HL-60/S4 treated with retinoic acid at 250 ng/mL for 4 days and 3 days (cell line): ENCODE measurements at regions not wholly inside any gene's neighbourhood (a gene's known extent, or its start where the extent isn't known, plus 50 kb on each side); places are given as distances from the start of the nearest gene placed in this dataset.

ENCODE experiments used
- in situ Hi-C: fragments of 300-500 bp; cut with MboI; formaldehyde crosslinking; loops from 2 replicates; pipeline ENCODE4 v1.7.0; 2022; ENCODE audit warnings: low sequenced_read_pairs

DNA sequence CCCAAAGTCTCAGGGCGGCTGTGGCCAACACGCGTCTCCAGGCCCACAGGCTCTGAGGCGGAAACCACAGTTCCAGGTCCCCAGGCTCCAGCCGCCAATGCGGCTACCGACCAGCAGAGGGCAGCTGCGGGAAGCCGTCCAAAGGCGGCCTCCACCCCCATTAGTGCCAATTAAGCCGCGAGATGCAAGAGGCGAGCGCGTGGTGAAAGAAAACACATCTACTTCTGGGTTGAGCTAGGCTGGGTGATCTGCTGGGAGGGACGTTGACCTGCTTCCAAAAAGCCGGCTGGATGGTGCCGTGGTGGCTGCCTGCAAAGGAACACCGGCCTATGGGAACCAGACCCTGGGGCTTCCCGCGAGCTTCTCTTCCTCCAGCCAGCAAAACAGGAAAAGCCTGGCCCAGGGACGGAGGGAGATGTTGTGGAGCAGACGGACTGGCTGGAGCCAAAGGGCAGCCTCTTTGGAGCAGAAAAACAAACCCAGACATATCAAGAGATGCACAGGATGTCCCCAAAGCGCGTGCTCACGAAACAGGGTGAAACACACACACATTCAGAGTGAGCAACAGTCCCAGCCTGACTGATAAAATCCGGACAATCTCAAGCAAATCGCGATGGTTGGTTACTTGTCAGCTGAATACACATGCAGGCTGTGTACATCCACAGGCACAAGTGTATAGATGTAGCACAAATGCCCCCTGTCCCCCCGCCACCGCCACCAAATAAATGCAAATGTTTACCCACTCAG, 187.1 kb upstream of the BRINP1 start:
- in situ Hi-C loops = loop anchor here (25.0 kb wide), 1 partner anchor 906 kb away; no protein-coding TSS in a partner anchor

DNA sequence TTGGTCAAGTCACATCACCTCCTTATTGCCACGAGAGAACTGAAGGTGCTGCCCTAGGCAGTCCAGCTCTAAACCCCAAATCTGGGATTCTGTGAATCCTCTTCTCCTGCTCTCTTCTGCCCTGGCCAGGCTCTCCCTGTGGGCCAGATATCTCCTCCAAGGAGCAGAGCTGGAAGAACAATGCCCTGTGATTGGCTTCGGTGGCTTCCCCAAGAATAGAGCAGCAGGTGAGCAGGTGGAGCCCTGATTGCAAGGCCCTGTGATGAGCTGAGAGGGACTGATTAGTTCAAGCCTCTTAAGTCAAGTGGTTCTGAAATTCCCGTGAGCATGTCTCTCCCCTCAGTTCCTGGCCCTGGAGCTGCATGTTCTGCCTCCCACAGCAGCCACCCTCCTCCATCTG, 175.3 kb upstream of the BRINP1 start:
- in situ Hi-C loops = no loop called here

DNA sequence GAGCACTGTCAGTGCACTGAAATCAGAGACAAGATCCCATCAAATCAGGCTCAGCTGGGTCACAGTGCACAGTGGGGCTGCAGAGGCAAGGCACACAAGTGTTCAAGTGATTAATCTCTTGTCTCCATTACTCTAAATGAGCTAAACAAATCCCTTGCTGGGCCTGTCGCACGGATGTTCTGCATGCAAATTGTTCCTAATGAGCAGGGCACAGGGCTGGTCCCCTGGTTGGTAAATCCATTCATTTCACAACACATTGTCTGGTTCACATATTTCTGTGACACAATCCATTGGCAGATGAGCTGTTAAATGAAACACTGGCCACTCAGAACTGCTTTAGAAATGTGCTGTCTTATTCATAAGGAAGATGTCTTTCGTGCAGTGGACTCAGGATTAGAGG, 167.9 kb upstream of the BRINP1 start:
- in situ Hi-C loops = no loop called here

DNA sequence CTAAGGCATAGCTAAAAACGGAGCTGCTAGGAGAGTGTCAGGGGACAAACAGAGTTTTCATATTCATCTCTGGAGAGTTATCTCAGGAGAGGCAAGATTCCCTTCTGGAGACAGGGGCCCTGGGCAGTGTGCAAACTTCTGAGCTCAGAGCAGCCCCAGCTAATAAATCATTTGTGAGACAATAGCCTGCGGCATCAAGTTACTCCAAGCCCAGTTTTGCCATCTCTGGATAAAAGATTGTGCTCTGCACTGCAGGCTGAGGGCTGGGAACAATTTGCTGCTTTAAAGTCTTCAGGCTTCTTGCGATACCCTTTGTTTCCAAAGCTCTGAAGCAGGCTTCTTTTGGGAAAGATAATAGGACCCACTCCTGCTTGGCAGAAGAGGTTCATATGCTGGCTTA, 164.3 kb upstream of the BRINP1 start:
- in situ Hi-C loops = no loop called here

DNA sequence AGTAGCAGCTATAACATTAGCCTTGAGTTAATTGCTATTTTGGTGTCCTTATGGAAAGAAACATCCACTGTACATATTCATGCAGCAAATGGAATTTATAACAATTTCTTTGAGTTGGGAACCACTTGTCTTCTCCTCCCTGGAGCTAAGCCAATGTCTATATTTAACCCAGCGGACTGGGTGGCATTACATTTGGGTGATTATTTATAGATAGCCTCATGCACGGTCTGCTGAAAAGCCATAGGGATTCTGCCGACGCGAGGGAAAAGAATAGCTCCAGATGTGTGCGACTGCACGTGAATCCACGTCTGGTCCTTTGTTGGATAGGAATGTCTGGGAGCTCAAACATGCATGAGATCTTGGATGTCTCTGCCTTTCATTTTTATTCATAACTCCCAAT, 157.5 kb upstream of the BRINP1 start:
- in situ Hi-C loops = no loop called here

DNA sequence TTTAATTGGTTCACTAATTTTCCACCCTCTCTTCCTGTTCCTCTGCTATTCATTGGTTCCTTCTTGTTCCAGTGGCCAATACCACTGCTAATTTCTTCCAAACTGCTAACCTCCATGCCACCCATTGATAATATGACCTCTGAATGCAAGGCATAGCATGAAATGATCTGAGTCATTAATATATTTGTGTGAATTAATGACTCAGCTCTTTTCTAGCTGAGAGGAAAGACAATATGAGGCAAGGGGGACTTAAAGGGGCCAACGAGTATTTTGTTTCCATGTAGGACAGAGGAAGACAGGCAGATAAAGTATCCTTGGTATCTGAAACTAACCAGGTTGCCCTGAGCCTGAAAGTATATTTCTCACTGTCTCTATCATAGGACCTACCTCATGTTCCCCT, 154.3 kb upstream of the BRINP1 start:
- in situ Hi-C loops = no loop called here

DNA sequence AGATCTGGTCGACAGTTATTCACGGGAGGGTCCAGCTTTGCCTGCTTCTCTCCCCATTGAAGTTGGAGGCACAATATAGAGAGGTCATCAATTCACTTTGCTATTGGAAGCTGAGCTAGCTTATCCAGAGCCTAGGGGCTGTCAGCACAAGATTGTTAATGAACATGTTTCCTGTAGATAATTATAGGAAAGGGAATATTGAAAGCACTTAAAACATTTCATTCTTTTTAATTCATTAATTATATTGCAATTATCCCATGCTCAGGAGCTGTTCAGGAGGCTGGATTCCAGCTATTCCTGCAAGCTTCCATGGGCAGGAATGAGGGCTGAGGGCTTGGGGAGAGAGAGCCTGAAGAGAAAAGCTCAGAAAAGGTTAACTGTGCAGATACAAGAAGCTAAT, 153.1 kb upstream of the BRINP1 start:
- in situ Hi-C loops = no loop called here

DNA sequence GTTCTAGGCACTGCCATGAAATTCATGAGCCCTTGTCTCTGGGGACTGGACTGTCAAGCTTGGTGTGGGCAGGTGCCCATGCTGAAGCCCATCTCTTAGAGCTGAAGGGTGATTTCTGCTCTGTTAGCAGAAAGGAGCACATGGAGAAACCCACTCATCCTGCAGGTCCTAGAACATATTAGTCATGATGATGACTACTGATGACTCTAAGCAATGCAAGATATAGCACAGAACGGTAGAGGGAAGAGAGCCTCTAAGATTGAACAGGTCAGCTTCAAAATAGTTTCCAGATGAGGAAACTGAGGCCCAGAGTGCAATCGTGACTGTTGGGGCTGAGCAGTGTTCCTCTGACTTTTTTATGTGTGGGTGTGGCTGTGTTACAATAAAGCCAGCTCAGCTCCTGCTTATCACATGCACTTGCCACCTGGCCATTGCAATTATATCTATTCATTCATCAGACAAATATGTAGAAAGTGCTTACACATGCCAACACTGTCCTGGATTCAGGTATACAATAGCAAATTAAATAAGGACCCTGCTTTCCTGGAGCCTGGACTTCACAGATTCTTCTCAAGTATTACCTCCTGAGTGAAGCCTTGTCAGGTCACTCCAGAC, 140.2 kb upstream of the BRINP1 start:
- in situ Hi-C loops = no loop called here

DNA sequence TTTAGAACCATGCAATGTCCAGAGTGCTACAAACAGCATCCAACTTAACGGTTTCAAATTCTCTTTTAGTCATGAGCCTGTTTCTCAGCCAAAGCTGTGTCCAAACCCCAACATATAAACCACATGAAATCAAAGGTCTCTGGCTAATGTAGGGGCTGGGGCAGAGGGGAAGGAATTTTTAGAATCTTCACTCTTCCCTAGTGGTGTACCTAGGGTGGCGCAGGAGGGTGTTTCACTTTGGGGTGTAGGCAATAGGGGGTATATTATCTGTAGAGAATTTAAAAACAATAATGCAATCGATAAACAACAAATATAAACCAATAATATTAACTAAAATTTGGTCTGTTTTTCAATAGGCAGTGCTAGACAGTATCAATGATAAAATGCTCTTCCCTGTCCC, 132.1 kb upstream of the BRINP1 start:
- in situ Hi-C loops = no loop called here

DNA sequence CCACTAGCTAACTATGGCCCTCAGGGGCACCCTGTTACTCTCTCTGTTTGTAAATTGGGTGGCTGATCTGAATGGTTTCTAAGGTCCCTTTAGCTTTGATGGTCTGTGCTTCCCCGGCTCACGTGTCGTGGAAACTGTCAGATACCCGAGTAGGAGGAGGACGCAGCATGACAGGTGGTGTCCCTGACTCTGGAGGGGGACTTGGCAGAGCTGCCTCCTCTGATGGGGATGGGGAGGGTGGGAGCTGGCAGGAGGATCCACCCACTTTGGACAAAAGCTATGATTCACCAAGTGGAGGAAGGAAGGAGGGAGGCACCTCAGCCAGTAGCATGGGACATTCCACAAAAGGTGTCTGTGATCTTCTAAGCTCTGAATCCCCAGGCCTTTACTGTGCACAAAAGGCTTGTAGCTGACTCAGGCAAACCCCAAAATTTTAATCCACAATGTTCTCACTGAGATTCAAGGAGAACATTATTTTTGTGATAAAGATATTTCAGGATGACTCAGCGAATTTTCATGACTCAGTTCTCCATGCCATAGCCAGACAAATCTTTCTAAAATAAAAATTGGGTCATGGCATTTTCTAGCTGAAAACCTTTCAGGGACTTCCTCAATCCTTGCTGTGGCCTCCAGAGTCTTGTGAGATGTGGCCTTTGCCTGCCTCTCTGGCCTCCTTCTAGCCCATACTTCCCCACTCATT, 131.0 kb upstream of the BRINP1 start:
- in situ Hi-C loops = no loop called here

DNA sequence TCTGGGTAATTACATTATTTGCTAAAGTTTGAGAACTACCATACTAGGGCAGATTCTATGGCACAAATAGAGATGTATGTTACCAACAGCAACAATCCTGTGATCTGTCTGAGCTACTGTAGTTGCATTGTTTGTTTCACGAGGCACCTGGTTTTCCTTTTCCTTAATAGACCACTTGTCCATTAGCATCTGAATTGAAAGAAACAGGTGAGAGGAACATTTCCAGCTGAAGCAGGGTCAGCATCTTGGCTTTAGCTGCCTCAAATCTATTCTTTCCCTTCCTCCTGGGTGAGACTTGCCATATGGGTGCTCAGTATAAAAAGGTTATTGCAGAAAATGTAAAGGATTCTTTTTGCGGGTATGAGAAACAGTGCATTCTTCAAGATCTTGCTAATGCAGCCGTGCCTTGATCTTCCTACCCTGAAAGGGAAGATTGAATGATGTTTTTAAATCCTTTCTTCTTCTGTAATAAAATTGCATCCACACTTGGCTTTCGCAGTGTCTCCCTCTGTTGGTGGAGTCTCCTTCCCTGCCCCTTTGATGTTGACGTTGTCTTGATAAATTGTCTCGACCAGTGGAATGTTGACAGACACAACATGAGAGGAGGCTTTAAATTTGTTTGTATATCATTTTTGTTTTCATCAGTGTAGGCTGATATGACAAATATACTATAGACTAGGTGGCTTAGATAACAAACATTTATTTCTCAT, 118.0 kb upstream of the BRINP1 start:
- in situ Hi-C loops = no loop called here

DNA sequence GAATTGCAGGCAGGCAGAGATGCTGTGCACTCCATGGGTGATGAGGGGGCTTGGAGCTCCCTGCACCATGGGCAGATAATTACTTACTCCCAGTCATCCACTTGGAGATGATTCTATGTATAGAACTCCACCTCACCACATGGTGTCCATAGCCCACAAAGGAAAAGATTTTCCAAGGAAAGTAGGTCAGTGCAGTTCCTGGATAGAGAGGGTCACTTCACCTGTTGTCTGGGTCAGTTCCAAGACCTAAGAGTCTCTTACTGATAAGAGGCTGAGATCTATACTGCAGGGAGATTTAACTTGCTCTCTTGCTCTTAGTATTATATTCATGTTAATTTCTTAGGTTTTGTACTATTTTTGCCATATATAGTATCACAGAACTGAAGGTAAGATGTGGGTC, 113.9 kb upstream of the BRINP1 start:
- in situ Hi-C loops = no loop called here

DNA sequence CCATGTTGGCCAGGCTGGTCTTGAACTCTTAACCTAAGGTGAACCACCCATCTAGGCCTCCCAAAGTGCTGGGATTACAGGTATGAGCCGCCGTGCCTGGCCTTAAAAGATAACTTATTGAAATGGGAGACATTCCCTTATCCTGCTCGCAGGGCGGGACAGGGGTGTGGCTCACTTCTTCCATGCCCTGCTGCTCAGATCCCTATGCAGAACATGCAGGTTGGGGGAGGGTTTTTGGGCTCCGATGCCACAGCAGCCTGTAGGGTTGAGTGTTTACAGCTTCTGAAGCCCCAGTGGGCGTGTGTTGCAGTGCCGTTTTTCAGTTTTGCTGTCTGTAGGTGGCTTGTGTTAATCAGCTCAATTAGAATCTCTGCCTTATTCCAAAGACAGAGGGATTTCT, 108.0 kb upstream of the BRINP1 start:
- in situ Hi-C loops = no loop called here

DNA sequence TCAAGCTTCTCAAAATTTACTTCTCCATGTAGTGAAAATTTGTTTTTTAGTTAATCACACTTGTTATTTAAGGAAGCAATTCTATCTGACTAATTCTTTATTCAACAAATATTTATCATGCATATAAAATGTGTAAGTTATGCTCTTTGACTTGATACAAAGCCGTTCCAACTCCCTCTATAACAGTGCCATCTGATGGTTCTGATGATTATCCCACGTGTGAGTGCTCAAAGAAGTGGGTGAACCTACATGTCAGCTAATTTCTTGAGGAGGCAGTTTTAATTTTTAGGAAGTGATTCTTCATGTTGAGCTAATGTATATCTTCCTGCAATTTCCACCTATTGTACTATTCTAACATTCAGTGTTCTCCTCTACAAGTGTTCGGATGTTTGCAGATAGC, 88.8 kb upstream of the BRINP1 start:
- in situ Hi-C loops = no loop called here

DNA sequence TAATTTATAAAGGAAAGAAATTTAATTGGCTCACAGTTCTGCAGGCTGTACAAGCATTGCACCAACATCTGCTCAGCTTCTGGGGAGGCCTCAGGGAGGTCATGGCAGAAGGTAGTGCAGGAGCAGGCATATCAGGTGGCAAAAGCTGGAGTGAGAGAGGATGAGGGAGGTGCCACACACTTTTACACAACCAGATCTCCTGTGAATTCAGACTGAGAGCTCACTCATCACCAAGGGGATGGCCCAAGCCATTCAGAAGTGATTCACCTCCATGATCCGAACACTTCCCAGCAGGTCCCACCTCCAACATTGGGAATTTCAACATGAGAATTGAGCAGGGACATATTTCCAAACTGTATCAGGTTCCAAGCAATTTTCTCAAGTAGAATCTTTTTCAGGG, 84.7 kb upstream of the BRINP1 start:
- in situ Hi-C loops = no loop called here

DNA sequence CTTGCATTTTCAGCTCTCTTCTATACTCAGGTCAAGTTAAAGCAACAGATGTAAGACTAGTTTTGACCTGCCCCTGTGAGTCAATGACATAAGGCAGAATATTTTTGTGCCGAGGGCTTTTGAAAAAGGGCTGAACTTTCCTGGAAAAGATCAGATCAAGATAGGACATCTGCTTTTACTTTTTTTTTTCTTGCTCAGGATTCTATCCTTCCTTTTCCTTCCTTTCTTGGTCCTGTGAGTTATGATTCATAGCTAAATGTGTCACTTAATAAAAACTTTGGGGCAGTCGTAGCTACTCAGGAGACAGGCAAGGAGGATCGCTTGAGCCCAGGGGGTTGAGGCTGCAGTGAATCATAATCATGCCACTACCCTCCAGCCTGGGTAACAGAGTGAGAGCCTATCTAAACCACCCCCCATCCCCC, 84.3 kb upstream of the BRINP1 start:
- in situ Hi-C loops = no loop called here

DNA sequence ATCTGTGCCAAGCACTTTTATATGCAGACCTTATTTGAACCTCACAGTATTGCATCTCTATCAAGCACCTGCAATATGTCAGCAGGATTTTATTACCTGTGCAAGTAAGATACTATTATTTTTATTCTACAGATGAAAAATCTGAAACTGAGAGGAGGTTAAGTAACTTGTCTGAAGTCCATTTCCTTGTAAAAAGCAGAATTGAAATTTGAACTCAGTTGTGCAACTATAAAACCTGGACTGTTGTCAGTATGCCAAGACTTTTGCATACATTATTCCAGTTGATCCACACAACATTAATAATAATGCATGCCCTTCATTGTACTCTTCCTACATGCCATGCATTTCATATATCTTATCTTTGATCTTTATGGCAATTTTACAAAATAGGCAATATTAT, 82.2 kb upstream of the BRINP1 start:
- in situ Hi-C loops = no loop called here

DNA sequence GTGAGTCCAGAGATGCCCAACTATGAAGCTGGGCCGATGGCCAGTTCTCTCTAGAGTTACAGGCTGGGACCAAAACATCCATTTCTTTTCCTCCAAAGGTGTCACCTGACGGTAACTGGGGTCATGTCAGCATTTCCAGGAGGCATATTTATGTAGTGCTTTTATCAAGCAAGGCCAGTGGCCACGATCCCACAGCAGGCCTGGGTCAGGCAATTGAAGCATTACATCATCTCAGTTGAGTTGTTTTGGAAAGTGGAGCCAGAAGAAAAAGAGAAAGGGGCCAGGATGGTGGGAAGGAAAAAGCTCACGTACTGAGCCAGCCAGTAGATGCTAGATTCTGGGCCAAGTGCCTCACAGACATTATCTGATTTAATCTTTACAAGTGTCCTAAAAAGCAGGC, 73.9 kb upstream of the BRINP1 start:
- in situ Hi-C loops = no loop called here

DNA sequence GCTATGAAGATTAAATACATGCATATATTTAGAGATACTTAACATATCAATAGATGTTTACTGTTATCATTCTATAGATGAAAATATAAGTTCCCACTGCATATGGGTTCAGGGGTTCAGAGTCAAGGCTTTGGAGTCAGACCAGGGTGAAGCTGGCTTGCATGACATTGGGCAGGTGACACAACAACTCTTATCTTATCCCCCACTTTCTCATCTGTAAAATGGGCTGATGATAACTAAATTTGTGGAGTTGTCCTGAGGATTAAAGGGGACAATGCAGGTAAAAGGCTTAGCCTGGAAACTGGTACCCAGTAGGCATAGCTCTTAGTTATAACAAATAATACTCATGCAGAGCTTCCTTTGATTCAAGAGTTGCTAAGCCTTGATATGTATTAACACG, 72.6 kb upstream of the BRINP1 start:
- in situ Hi-C loops = no loop called here

DNA sequence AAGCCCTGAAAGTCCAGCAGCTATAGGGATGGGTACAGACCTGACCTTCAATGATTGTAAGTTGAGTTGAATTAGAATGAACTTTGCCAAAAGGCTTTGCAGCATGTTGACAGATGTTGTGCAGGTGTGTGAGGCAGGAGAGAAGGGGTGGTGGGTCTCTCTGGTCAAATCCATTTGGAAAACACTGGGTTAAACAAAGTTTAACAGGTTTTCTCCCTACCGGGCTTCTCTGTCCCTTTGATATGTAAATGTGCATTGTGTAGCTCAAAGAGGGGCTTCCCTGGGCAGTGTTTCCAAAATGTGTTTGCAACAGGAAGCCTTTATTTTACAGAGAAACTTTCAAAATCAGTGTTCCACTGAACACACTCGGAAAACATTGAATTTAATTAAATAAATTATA, 72.1 kb upstream of the BRINP1 start:
- in situ Hi-C loops = no loop called here

DNA sequence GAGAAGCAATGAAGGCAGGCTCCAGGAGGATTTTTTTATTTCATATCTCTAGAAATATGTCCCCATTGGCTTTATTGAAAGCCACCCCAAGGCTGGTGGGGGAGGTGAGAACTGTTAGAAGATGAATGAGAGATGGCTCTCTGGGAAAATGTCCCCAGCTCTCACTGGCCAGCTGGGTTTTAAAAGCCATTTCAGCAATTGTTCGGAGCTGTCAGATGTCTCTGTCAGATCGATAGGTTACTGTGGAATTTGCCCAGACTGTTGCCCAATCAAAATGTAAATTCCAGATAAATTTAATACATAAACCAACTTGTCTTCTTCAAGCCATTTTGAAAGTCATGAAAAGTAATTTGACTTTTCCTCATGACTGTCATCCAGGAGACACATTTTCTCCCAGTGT, 67.0 kb upstream of the BRINP1 start:
- in situ Hi-C loops = no loop called here

DNA sequence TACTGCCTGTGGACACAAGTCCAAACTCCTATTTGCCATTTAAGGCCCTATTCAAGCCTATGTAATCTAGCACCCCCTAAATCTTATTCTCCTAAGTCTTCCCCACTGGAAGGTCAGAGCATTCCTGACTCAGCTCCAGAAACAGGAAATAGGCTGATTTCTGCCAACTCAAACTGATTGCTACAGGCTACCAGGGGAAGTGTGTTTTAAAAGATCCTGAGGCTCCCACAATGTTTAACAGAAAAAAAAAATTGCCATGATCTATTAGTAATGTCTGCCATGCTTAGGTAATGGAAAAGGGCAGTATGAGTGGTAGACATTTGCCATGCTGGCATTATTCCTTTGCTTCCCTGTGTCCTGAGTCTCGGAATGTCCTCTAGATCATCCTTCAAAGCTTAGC, 65.8 kb upstream of the BRINP1 start:
- in situ Hi-C loops = no loop called here
